CD4-positive, alpha-beta T cell (primary cell): ENCODE measurements at regions not wholly inside any gene's neighbourhood (a gene's known extent, or its start where the extent isn't known, plus 50 kb on each side); places are given as distances from the start of the nearest gene placed in this dataset.

Source experiments
- ATAC-seq: fragments of 200-7000 bp; cut with Tn5 transposase; one replicate; pipeline ENCODE4 v1.10.0; 2022; ENCODE audit warnings: mild to moderate bottlenecking; ENCODE audit not compliant: poor library complexity
- CTCF ChIA-PET: fragments of 350-600 bp; sonication (Branson Sonifier 250); formaldehyde crosslinking; loops from one replicate; lab custom pipeline; 2021; ENCODE audit warnings: antibody characterized with exemption, inconsistent platforms; lab: Charles Lee
- POLR2A ChIA-PET: fragments of 350-600 bp; sonication (Branson Sonifier 250); formaldehyde crosslinking; loops from one replicate; lab custom pipeline; 2021; ENCODE audit warnings: antibody characterized with exemption, inconsistent platforms; lab: Charles Lee
- DNase-seq, 14 experiments: peaks; one replicate each; pipeline ENCODE4 v3.0.0-alpha.2; 2013 to 2020; ENCODE audit warnings: mixed read lengths in 2 of 14
- H3K27ac ChIP-seq, 2 donors: one replicate each; pipeline versions ENCODE4 v1.5.1 to v1.7.0; 2013; ENCODE audit warnings: low read length in 2 of 2, low read depth in 1 of 2, mild to moderate bottlenecking in 1 of 2
- H3K27me3 ChIP-seq, 2 experiments: 1 replicate in 1 of 2; 2 replicates in 1 of 2; pipeline versions ENCODE4 v1.6.1 to v1.7.0; 2013; ENCODE audit warnings: low read length in 2 of 2, control low read depth in 1 of 2, mild to moderate bottlenecking in 1 of 2, moderate library complexity in 1 of 2; ENCODE audit not compliant: insufficient read depth in 2 of 2, control insufficient read depth in 1 of 2
- H3K36me3 ChIP-seq: one replicate; pipeline ENCODE4 v1.6.1; 2013; ENCODE audit warnings: low read length, control low read depth; ENCODE audit not compliant: insufficient read depth
- H3K4me1 ChIP-seq: one replicate; pipeline ENCODE4 v1.6.1; 2013; ENCODE audit warnings: low read length, control low read depth; ENCODE audit not compliant: insufficient read depth
- H3K4me3 ChIP-seq: one replicate; pipeline ENCODE4 v1.5.1; 2013; ENCODE audit warnings: mild to moderate bottlenecking, low read length, moderate library complexity
- H3K9me3 ChIP-seq, 2 experiments: 1 replicate in 1 of 2; 2 replicates in 1 of 2; pipeline versions ENCODE4 v1.6.1 to v1.7.0; 2013; ENCODE audit warnings: low read length in 2 of 2, mild to moderate bottlenecking in 2 of 2, control low read depth in 1 of 2, moderate library complexity in 1 of 2; ENCODE audit not compliant: control insufficient read depth in 1 of 2, insufficient read depth in 1 of 2
- H3K27ac Mint-ChIP-seq: one replicate; pipeline ENCODE4 v1.8.0; 2020; ENCODE audit warnings: mixed read lengths
- H3K27me3 Mint-ChIP-seq: one replicate; pipeline ENCODE4 v1.8.0; 2021; ENCODE audit warnings: mixed read lengths
- H3K36me3 Mint-ChIP-seq: one replicate; pipeline ENCODE4 v1.8.0; 2021; ENCODE audit warnings: low read depth, mixed read lengths
- H3K4me1 Mint-ChIP-seq: one replicate; pipeline ENCODE4 v1.8.0; 2021; ENCODE audit warnings: low read depth, mixed read lengths
- H3K4me3 Mint-ChIP-seq: one replicate; pipeline ENCODE4 v1.8.0; 2020; ENCODE audit warnings: mild to moderate bottlenecking, mixed read lengths
- H3K9me3 Mint-ChIP-seq: one replicate; pipeline ENCODE4 v1.8.0; 2020; ENCODE audit warnings: mixed read lengths
- intact Hi-C, 2 experiments: fragments of 100-400 bp; cut with DNase I in 1 of 2; cut with micrococcal nuclease in 1 of 2; formaldehyde crosslinking; loops; one replicate each; pipeline versions ENCODE4 v1.15.1 to v1.9.0; 2023 to 2025; cut with DNase I, micrococcal nuclease
- TF ChIP-seq, protein P1 (sequence below): fragments of 200-600 bp; IDR thresholded peaks from one replicate; pipeline ENCODE4 v1.8.0; 2022; ENCODE audit warnings: antibody characterized with exemption, mild to moderate bottlenecking

DNA sequence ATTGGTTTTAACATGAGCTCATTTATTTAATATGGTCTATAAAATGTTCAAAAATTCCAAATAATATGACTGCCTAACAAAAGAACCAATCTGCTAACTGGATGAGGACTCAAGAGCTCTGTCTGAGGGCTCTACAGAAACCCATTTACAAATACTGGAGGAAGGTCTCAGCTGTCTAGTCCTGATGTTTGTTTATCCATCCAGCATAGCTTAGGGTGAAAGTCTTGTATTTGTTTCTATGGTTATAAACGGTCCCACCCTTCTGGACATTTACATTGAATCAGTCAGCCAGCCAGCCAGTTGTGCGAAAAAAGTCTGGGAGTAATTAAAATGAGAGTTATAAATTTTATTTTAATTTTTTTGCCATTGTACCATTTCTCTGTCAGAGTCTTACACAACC lies 220.7 kb downstream of the BMP4 start:
- ChIA-PET POLR2A (no interaction called here), CTCF (interaction anchor here (1.2 kb wide), 1 partner anchor 9 kb away, joined by 3 read pairs; no protein-coding TSS in a partner anchor)
- intact Hi-C loops, result no loop called here

DNA sequence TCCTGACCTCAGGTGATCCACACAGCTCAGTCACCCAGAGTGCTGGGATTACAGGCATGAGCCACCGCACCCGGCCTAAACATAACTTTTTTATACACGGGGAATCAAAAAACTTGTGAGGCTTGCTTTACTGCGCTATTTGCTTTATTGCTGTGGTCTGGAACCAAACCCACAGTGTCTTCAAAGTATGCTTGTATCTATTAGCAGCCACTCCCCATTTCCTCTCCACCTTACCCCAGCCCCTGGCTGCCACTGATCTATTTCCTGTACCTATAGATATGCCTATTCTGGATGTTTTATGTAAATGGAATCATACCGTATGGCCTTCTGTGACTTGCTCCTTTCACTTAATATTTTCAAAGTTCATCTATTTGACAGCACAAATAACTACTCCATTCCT lies 233.4 kb downstream of the BMP4 start:
- peaks cover 6% of the 10 kb centered on the region for H3K9me3 Mint-ChIP-seq
- no peaks in the 10 kb centered on the region for H3K36me3 ChIP-seq
- no peaks in the 10 kb centered on the region for H3K27me3 ChIP-seq
- ATAC-seq, result no peak
- H3K27ac Mint-ChIP-seq, result no peak overlapping the region
- no peak overlapping the region for H3K27ac ChIP-seq
- intact Hi-C loops, result no loop called here
- H3K4me3 Mint-ChIP-seq, result no peak overlapping the region
- CTCF ChIA-PET, result no interaction called here
- no peak overlapping the region for H3K4me3 ChIP-seq
- H3K4me1 ChIP-seq, result no peaks in the 10 kb centered on the region
- peaks cover 0 to 9% of the 10 kb centered on the region in 2 experiments for H3K9me3 ChIP-seq
- no peaks in the 10 kb centered on the region for H3K27me3 Mint-ChIP-seq
- no peaks in the 10 kb centered on the region for H3K4me1 Mint-ChIP-seq
- no peak for DNase-seq
- POLR2A ChIA-PET, result no interaction called here
- TF ChIP-seq, protein P1, sequence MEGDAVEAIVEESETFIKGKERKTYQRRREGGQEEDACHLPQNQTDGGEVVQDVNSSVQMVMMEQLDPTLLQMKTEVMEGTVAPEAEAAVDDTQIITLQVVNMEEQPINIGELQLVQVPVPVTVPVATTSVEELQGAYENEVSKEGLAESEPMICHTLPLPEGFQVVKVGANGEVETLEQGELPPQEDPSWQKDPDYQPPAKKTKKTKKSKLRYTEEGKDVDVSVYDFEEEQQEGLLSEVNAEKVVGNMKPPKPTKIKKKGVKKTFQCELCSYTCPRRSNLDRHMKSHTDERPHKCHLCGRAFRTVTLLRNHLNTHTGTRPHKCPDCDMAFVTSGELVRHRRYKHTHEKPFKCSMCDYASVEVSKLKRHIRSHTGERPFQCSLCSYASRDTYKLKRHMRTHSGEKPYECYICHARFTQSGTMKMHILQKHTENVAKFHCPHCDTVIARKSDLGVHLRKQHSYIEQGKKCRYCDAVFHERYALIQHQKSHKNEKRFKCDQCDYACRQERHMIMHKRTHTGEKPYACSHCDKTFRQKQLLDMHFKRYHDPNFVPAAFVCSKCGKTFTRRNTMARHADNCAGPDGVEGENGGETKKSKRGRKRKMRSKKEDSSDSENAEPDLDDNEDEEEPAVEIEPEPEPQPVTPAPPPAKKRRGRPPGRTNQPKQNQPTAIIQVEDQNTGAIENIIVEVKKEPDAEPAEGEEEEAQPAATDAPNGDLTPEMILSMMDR, result no peak
- no peaks in the 10 kb centered on the region for H3K36me3 Mint-ChIP-seq

More for the DNA sequence above, 220.7 kb downstream of the BMP4 start:
- H3K4me1 ChIP-seq, result no peaks in the 10 kb centered on the region
- no peaks in the 10 kb centered on the region for H3K36me3 Mint-ChIP-seq
- no peak overlapping the region for H3K4me3 ChIP-seq
- H3K4me3 Mint-ChIP-seq, result no peak overlapping the region
- H3K9me3 ChIP-seq, result no peaks in the 10 kb centered on the region
- TF ChIP-seq, protein P1, result no peak
- no peak overlapping the region for H3K27ac ChIP-seq
- no peaks in the 10 kb centered on the region for H3K4me1 Mint-ChIP-seq
- no peaks in the 10 kb centered on the region for H3K27me3 ChIP-seq
- H3K27me3 Mint-ChIP-seq, result no peaks in the 10 kb centered on the region
- DNase-seq, result no peak
- ATAC-seq, result no peak
- no peaks in the 10 kb centered on the region for H3K36me3 ChIP-seq
- H3K9me3 Mint-ChIP-seq, result no peaks in the 10 kb centered on the region
- no peak overlapping the region for H3K27ac Mint-ChIP-seq

DNA sequence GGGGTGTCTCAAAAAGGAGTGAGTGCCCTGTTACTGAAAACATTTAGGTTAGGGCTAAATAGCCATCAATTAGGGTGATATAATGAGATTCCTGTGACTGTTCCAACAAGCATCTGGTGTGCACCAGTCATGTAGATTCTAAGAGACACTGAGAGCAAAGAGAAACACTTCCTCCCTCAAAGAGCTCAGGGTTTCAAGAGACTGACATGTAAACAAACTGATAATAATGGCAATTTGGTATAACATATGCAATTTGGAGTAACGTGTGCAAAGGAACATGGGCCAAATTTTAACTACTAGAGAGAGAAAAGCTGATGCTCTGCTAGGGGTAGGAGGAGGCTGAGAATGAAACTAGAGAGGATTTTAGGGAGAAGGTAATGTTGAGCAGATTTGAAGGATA lies 237.1 kb downstream of the BMP4 start:
- Histone ChIP-seq H3K27me3 (no peaks in the 10 kb centered on the region), H3K4me3 (no peak overlapping the region), H3K27ac (no peak overlapping the region), H3K4me1 (no peaks in the 10 kb centered on the region), H3K36me3 (no peaks in the 10 kb centered on the region), H3K9me3 (peaks cover 0 to 3% of the 10 kb centered on the region in 2 experiments)
- H3K27me3 Mint-ChIP-seq, result no peaks in the 10 kb centered on the region
- no peaks in the 10 kb centered on the region for H3K4me1 Mint-ChIP-seq
- H3K9me3 Mint-ChIP-seq, result peaks cover 6% of the 10 kb centered on the region
- DNase-seq (no peak), ATAC-seq (no peak)
- ChIA-PET CTCF (no interaction called here), POLR2A (no interaction called here)
- H3K36me3 Mint-ChIP-seq, result no peaks in the 10 kb centered on the region
- H3K4me3 Mint-ChIP-seq, result no peak overlapping the region
- intact Hi-C loops, result no loop called here
- no peak overlapping the region for H3K27ac Mint-ChIP-seq
- TF ChIP-seq, protein P1, result no peak
